ENCODE measurements at regions not wholly inside any gene's neighbourhood (a gene's known extent, or its start where the extent isn't known, plus 50 kb on each side); places are given as distances from the start of the nearest gene placed in this dataset.

- DNase-seq: no peak
Measured at GRCh38 chr12:111222027-111222414, 146.9 kb downstream of the PHETA1 start.

- DNase-seq: no peak
Measured at GRCh38 chr12:111221062-111222026, 147.6 kb downstream of the PHETA1 start.

- no peak for DNase-seq
Measured at GRCh38 chr12:111220363-111220762, 148.5 kb downstream of the PHETA1 start.

GRCh38 chr12:111219440-111219839 lies 149.5 kb downstream of the PHETA1 start:
- no peak for DNase-seq

- DNase-seq: no peak
Measured at GRCh38 chr12:111218499-111218898, 150.4 kb downstream of the PHETA1 start.

- DNase-seq: no peak
Measured at GRCh38 chr12:111216387-111217159, 152.3 kb downstream of the PHETA1 start.

- no peak for DNase-seq
Measured at GRCh38 chr12:111215881-111216280, 153.0 kb downstream of the PHETA1 start.

GRCh38 chr12:111214401-111214800 lies 154.5 kb downstream of the PHETA1 start:
- no peak for DNase-seq

GRCh38 chr12:111213561-111213960 lies 155.3 kb downstream of the PHETA1 start:
- DNase-seq: no peak

GRCh38 chr12:111212814-111213456 lies 156.0 kb downstream of the PHETA1 start:
- no peak for DNase-seq

- DNase-seq: no peak
Measured at GRCh38 chr12:111211910-111212757, 156.8 kb downstream of the PHETA1 start.

GRCh38 chr12:111209811-111210210 lies 159.1 kb downstream of the PHETA1 start:
- no peak for DNase-seq

- DNase-seq: no peak
Measured at GRCh38 chr12:111207761-111208160, 161.1 kb downstream of the PHETA1 start.

GRCh38 chr12:111204788-111205241 lies 164.1 kb downstream of the PHETA1 start:
- no peak for DNase-seq

- no peak for DNase-seq
Measured at GRCh38 chr12:111203969-111204368, 164.9 kb downstream of the PHETA1 start.

- DNase-seq: no peak
Measured at GRCh38 chr12:111203446-111203845, 165.4 kb downstream of the PHETA1 start.

GRCh38 chr12:111202237-111202915 lies 166.5 kb downstream of the PHETA1 start:
- no peak for DNase-seq

- DNase-seq: no peak
Measured at GRCh38 chr12:111201495-111202236, 167.2 kb downstream of the PHETA1 start.

- DNase-seq: no peak
Measured at GRCh38 chr12:111201036-111201435, 167.9 kb downstream of the PHETA1 start.

- no peak for DNase-seq
Measured at GRCh38 chr12:111197376-111197944, 171.4 kb downstream of the PHETA1 start.
